ENCODE measurements at regions not wholly inside any gene's neighbourhood (a gene's known extent, or its start where the extent isn't known, plus 50 kb on each side); places are given as distances from the start of the nearest gene placed in this dataset.

- TF ChIP-seq, protein P1, sequence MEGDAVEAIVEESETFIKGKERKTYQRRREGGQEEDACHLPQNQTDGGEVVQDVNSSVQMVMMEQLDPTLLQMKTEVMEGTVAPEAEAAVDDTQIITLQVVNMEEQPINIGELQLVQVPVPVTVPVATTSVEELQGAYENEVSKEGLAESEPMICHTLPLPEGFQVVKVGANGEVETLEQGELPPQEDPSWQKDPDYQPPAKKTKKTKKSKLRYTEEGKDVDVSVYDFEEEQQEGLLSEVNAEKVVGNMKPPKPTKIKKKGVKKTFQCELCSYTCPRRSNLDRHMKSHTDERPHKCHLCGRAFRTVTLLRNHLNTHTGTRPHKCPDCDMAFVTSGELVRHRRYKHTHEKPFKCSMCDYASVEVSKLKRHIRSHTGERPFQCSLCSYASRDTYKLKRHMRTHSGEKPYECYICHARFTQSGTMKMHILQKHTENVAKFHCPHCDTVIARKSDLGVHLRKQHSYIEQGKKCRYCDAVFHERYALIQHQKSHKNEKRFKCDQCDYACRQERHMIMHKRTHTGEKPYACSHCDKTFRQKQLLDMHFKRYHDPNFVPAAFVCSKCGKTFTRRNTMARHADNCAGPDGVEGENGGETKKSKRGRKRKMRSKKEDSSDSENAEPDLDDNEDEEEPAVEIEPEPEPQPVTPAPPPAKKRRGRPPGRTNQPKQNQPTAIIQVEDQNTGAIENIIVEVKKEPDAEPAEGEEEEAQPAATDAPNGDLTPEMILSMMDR (IDR thresholded peaks at IDR 0.05): no peak
- TF ChIP-seq POLR2A (IDR thresholded peaks at IDR 0.05) (no peak), EP300 (IDR thresholded peaks at IDR 0.05) (no peak)
Measured at GRCh38 chr6:15968519-15968918, 160.4 kb upstream of the MYLIP start.

Data from ovary (tissue), 3 donors.